ENCODE measurements at regions not wholly inside any gene's neighbourhood (a gene's known extent, or its start where the extent isn't known, plus 50 kb on each side); places are given as distances from the start of the nearest gene placed in this dataset.

DNA sequence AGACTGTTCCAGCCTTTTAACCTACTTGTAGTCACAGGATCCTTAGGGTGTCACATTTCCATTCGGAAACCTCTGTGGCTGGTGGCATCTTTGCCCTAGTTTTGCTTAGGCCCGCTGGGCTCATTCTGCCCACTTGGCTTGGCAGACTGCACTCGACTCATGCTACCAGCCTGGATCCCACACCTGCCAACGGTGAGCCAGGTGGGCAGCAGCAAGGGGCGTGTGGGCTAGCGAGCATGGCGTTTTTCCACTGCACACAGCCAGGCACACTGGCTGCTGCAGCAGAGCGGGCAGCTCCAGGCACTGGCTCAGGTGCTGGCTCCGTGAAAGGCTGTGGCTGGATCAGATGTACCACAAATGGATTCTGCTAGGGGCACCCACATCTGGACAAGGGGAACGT lies 838.2 kb downstream of the SLITRK6 start:
- TF ChIP-seq EZH2 (IDR thresholded peaks at IDR 0.05; ENCODE audit: low read depth) (no peak), CTCF (conservative IDR thresholded peaks at IDR 0.05) (no peak)

Measured in PC-9 (cell line).